BJ (cell line): ENCODE measurements at regions not wholly inside any gene's neighbourhood (a gene's known extent, or its start where the extent isn't known, plus 50 kb on each side); places are given as distances from the start of the nearest gene placed in this dataset.

Experiments
- CTCF ChIA-PET: fragments of 350-600 bp; formaldehyde crosslinking; extraction: SDS; loops from one replicate; lab custom pipeline; 2021; ENCODE audit warnings: antibody characterized with exemption, inconsistent platforms; lab: Yijun Ruan, JAX
- POLR2A ChIA-PET: fragments of 300-600 bp; sonication (Branson Sonifier 250); formaldehyde crosslinking; extraction: SDS; loops from one replicate; lab custom pipeline; 2021; ENCODE audit warnings: antibody characterized with exemption; lab: Charles Lee
- DNase-seq: peaks from one replicate; pipeline ENCODE4 v3.0.0-alpha.2; 2011; ENCODE audit warnings: low read depth
- H3K27me3 ChIP-seq: 2 replicates; pipeline ENCODE4 v1.6.0; 2011; ENCODE audit warnings: low read length; ENCODE audit not compliant: control insufficient read depth, insufficient read depth
- H3K36me3 ChIP-seq: 2 replicates; pipeline ENCODE4 v1.5.1; 2011; ENCODE audit warnings: low read length; ENCODE audit not compliant: control insufficient read depth, insufficient read depth
- H3K4me3 ChIP-seq: 2 replicates; pipeline ENCODE4 v1.5.1; 2011; ENCODE audit warnings: low read depth, mild to moderate bottlenecking, control low read depth, low read length
- TF ChIP-seq, protein P1 (sequence below): IDR thresholded peaks from 2 replicates; pipeline ENCODE4 v1.5.1; 2011; ENCODE audit warnings: low read depth, mild to moderate bottlenecking, control low read depth, inconsistent platforms, low read length, moderate library complexity; ENCODE audit not compliant: insufficient read depth

DNA sequence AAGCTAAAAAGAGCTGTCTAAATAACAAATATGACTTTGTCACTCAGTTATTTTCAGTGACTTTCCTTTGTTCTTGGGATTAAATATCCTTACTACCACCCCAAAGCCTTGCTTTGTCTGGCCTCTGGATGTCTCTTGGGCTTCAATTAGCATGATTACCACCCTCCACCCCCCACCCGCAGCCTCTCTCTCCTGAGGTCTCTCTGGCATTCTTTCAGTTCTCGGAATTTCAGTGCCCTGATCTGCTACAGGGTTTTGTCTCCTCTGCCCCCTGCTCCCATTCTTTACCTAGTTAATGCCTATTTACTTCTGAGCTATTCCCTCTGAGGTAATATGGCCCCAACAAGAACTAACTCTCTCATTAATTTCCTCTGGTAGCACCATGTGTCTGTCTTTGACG is 376.4 kb downstream of the DEPDC1B start:
- POLR2A ChIA-PET: no interaction called here

DNA sequence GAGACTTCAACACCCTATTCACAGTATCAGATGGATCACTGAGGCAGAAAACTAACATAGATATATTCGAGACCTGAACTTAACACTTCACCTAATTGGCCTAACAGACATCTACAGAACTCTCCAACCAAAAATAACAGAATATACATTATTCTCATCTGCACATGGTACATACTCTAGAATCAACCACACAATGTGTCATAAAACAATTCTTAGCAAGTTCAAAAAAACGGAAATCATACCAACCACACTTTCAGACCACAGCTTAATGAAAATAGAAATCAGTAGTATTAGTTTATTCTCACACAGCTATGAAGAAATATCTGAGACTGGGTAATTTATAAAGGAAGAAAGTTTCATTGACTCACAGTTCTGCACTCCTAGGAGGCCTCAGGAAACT is 387.9 kb downstream of the DEPDC1B start:
- TF ChIP-seq, protein P1, sequence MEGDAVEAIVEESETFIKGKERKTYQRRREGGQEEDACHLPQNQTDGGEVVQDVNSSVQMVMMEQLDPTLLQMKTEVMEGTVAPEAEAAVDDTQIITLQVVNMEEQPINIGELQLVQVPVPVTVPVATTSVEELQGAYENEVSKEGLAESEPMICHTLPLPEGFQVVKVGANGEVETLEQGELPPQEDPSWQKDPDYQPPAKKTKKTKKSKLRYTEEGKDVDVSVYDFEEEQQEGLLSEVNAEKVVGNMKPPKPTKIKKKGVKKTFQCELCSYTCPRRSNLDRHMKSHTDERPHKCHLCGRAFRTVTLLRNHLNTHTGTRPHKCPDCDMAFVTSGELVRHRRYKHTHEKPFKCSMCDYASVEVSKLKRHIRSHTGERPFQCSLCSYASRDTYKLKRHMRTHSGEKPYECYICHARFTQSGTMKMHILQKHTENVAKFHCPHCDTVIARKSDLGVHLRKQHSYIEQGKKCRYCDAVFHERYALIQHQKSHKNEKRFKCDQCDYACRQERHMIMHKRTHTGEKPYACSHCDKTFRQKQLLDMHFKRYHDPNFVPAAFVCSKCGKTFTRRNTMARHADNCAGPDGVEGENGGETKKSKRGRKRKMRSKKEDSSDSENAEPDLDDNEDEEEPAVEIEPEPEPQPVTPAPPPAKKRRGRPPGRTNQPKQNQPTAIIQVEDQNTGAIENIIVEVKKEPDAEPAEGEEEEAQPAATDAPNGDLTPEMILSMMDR: no peak
- CTCF ChIA-PET: no interaction called here
- Histone ChIP-seq H3K27me3 (no peaks in the 10 kb centered on the region), H3K36me3 (no peaks in the 10 kb centered on the region), H3K4me3 (no peak overlapping the region)
- DNase-seq: no peak
- POLR2A ChIA-PET: no interaction called here

More for the DNA sequence above, 376.4 kb downstream of the DEPDC1B start:
- TF ChIP-seq, protein P1: no peak
- no peak overlapping the region for H3K4me3 ChIP-seq
- CTCF ChIA-PET: no interaction called here
- H3K36me3 ChIP-seq: no peaks in the 10 kb centered on the region
- DNase-seq: no peak
- H3K27me3 ChIP-seq: no peaks in the 10 kb centered on the region

DNA sequence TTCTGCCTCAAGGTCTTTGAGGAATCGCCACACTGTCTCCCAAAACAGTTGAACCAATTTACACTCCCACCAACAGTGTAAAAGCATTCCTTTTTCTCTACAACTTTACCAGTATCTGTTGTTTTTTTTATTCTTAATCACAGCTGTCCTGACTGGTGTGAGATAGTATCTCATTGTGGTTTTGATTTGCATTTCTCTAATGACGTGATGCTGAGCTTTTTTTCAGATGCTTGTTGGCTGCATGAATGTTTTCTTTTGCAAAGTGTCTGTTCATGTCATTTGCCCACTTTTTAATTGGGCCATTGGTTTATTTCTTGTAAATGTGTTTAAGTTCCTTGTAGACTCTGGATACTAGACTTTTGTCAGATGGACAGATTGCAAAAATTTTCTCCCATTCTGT is 400.0 kb downstream of the DEPDC1B start:
- ChIA-PET CTCF (no interaction called here), POLR2A (no interaction called here)
- Histone ChIP-seq H3K27me3 (no peaks in the 10 kb centered on the region), H3K36me3 (no peaks in the 10 kb centered on the region), H3K4me3 (no peak overlapping the region)
- TF ChIP-seq, protein P1: no peak
- DNase-seq: no peak

DNA sequence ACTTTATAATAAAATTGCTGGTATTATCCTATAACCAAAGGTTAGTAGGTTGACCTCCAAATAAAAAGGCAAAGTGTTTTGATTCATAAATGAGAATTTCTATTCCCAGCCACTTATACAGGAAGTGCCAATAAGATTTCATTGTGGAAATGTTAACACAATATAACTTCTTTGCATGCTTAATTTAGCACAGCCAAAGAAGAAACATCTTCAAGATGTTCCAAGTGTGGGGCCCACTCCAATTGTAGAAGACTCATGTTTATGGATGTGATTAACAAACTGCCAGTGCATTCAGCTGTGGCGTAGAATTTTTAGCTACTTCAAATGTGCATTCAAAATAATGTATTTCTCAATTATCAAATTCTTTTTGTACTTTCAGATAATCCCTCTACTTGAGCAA is 402.3 kb downstream of the DEPDC1B start:
- no peak for DNase-seq
- TF ChIP-seq, protein P1: no peak
- Histone ChIP-seq H3K36me3 (no peaks in the 10 kb centered on the region), H3K27me3 (no peaks in the 10 kb centered on the region), H3K4me3 (no peak overlapping the region)
- ChIA-PET POLR2A (no interaction called here), CTCF (no interaction called here)

DNA sequence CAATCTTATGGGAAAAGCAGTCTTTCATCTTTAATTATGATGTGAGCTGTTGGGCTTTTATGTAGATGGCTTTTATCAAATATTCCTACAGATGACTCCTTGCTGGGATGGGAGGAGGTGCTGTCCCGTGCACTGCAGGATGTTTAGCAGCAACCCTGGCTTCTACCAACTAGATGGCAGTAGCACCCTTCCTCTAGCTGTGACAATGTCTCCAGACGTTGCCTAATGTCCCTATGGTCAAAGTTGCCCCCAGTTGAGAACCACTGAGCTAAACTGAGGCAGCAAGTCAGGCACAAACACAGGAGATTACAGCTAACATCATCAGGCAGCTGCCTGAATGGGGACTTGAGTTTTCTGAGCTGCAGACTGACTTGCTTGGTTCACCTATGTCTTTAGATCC is 401.9 kb upstream of the PDE4D start:
- ChIA-PET POLR2A (no interaction called here), CTCF (interaction anchor here (0.9 to 2.1 kb wide), 10 partner anchors 8 to 404 kb away, joined by 3 to 10 read pairs (median 4); partner anchors contain the start of gene DEPDC1B)
- Histone ChIP-seq H3K36me3 (no peaks in the 10 kb centered on the region), H3K4me3 (no peak overlapping the region), H3K27me3 (no peaks in the 10 kb centered on the region)
- TF ChIP-seq, protein P1: peak; percentile 55
- no peak for DNase-seq
